ENCODE measurements at regions not wholly inside any gene's neighbourhood (a gene's known extent, or its start where the extent isn't known, plus 50 kb on each side); places are given as distances from the start of the nearest gene placed in this dataset.
"Not testable (repeated sequence)": the region's sequence is repeated elsewhere in the genome, so short reads cannot be mapped to it uniquely, and the experiment has no call there.

GRCh38 chrY:17511984-17512383 is 368.0 kb downstream of the CDY2B start:
- H3K79me2 ChIP-seq (ENCODE audit: insufficient read depth, low read length); H3K9ac ChIP-seq (ENCODE audit: low read length); RAD21 ChIA-PET (ENCODE audit: low non-redundant PET in 1 of 2, low total read pairs in 2 of 2, uncharacterized antibody in 2 of 2, unreplicated experiment in 2 of 2); H3K27me3 ChIP-seq (ENCODE audit: insufficient read depth, low read length); H3K9me2 ChIP-seq (ENCODE audit: insufficient read depth); ATAC-seq; intact Hi-C loops (cut with micrococcal nuclease); H3K36me3 ChIP-seq (ENCODE audit: control insufficient read depth in 1 of 2, insufficient read depth in 2 of 2, low read length in 2 of 2); H3K4me2 ChIP-seq (ENCODE audit: low read length); H3K4me1 ChIP-seq (ENCODE audit: control insufficient read depth in 1 of 2, insufficient read depth in 2 of 2, low read length in 2 of 2); DNase-seq (ENCODE audit: low read depth, low spot score); CTCF ChIA-PET; H4K20me1 ChIP-seq (ENCODE audit: insufficient read depth); H3K9me3 ChIP-seq (ENCODE audit: control insufficient read depth in 1 of 2, insufficient read depth in 1 of 2, low read depth in 1 of 2, low read length in 2 of 2); BruUV-seq (replicated peaks); H3K4me3 ChIP-seq (replicated peaks in 1 of 2; ENCODE audit: low read depth in 1 of 2, low read length in 2 of 2); H2AFZ ChIP-seq (ENCODE audit: low read depth, low read length, poor library complexity, severe bottlenecking); POLR2A ChIA-PET; H3K27ac ChIP-seq (ENCODE audit: low read depth, low read length): not testable (repeated sequence)

GRCh38 chrY:17511476-17511875 is 368.5 kb downstream of the CDY2B start:
- H3K36me3 ChIP-seq (ENCODE audit: control insufficient read depth in 1 of 2, insufficient read depth in 2 of 2, low read length in 2 of 2); H3K27me3 ChIP-seq (ENCODE audit: insufficient read depth, low read length); H4K20me1 ChIP-seq (ENCODE audit: insufficient read depth); H3K4me1 ChIP-seq (ENCODE audit: control insufficient read depth in 1 of 2, insufficient read depth in 2 of 2, low read length in 2 of 2); H3K4me2 ChIP-seq (ENCODE audit: low read length); H3K79me2 ChIP-seq (ENCODE audit: insufficient read depth, low read length); H3K9ac ChIP-seq (ENCODE audit: low read length); H2AFZ ChIP-seq (ENCODE audit: low read depth, low read length, poor library complexity, severe bottlenecking); intact Hi-C loops (cut with micrococcal nuclease); CTCF ChIA-PET; H3K9me3 ChIP-seq (ENCODE audit: control insufficient read depth in 1 of 2, insufficient read depth in 1 of 2, low read depth in 1 of 2, low read length in 2 of 2); H3K9me2 ChIP-seq (ENCODE audit: insufficient read depth); H3K27ac ChIP-seq (ENCODE audit: low read depth, low read length); BruUV-seq (replicated peaks); H3K4me3 ChIP-seq (replicated peaks in 1 of 2; ENCODE audit: low read depth in 1 of 2, low read length in 2 of 2); RAD21 ChIA-PET (ENCODE audit: low non-redundant PET in 1 of 2, low total read pairs in 2 of 2, uncharacterized antibody in 2 of 2, unreplicated experiment in 2 of 2); POLR2A ChIA-PET; ATAC-seq; DNase-seq (ENCODE audit: low read depth, low spot score): not testable (repeated sequence)

- H4K20me1 ChIP-seq (ENCODE audit: insufficient read depth); H3K27me3 ChIP-seq (ENCODE audit: insufficient read depth, low read length); H3K27ac ChIP-seq (ENCODE audit: low read depth, low read length); H2AFZ ChIP-seq (ENCODE audit: low read depth, low read length, poor library complexity, severe bottlenecking); intact Hi-C loops (cut with micrococcal nuclease); DNase-seq (ENCODE audit: low read depth, low spot score); H3K4me2 ChIP-seq (ENCODE audit: low read length); ATAC-seq; BruUV-seq (replicated peaks); H3K36me3 ChIP-seq (ENCODE audit: control insufficient read depth in 1 of 2, insufficient read depth in 2 of 2, low read length in 2 of 2); H3K79me2 ChIP-seq (ENCODE audit: insufficient read depth, low read length); RAD21 ChIA-PET (ENCODE audit: low non-redundant PET in 1 of 2, low total read pairs in 2 of 2, uncharacterized antibody in 2 of 2, unreplicated experiment in 2 of 2); H3K4me1 ChIP-seq (ENCODE audit: control insufficient read depth in 1 of 2, insufficient read depth in 2 of 2, low read length in 2 of 2); H3K9ac ChIP-seq (ENCODE audit: low read length); CTCF ChIA-PET; POLR2A ChIA-PET; H3K4me3 ChIP-seq (replicated peaks in 1 of 2; ENCODE audit: low read depth in 1 of 2, low read length in 2 of 2); H3K9me2 ChIP-seq (ENCODE audit: insufficient read depth); H3K9me3 ChIP-seq (ENCODE audit: control insufficient read depth in 1 of 2, insufficient read depth in 1 of 2, low read depth in 1 of 2, low read length in 2 of 2): not testable (repeated sequence)
Observed at GRCh38 chrY:17505834-17506233, 374.2 kb downstream of the CDY2B start.

GRCh38 chrY:17484763-17485162 is 395.3 kb downstream of the CDY2B start:
- H3K36me3 ChIP-seq (ENCODE audit: control insufficient read depth in 1 of 2, insufficient read depth in 2 of 2, low read length in 2 of 2); H4K20me1 ChIP-seq (ENCODE audit: insufficient read depth); H3K27ac ChIP-seq (ENCODE audit: low read depth, low read length); H3K4me2 ChIP-seq (ENCODE audit: low read length); DNase-seq (ENCODE audit: low read depth, low spot score); H3K9ac ChIP-seq (ENCODE audit: low read length); H3K27me3 ChIP-seq (ENCODE audit: insufficient read depth, low read length); POLR2A ChIA-PET; intact Hi-C loops (cut with micrococcal nuclease); H3K4me3 ChIP-seq (replicated peaks in 1 of 2; ENCODE audit: low read depth in 1 of 2, low read length in 2 of 2); H3K4me1 ChIP-seq (ENCODE audit: control insufficient read depth in 1 of 2, insufficient read depth in 2 of 2, low read length in 2 of 2); CTCF ChIA-PET; ATAC-seq; H3K79me2 ChIP-seq (ENCODE audit: insufficient read depth, low read length); RAD21 ChIA-PET (ENCODE audit: low non-redundant PET in 1 of 2, low total read pairs in 2 of 2, uncharacterized antibody in 2 of 2, unreplicated experiment in 2 of 2); H3K9me2 ChIP-seq (ENCODE audit: insufficient read depth); H2AFZ ChIP-seq (ENCODE audit: low read depth, low read length, poor library complexity, severe bottlenecking); H3K9me3 ChIP-seq (ENCODE audit: control insufficient read depth in 1 of 2, insufficient read depth in 1 of 2, low read depth in 1 of 2, low read length in 2 of 2); BruUV-seq (replicated peaks): not testable (repeated sequence)

GRCh38 chrY:17484157-17484556 is 395.9 kb downstream of the CDY2B start:
- DNase-seq (ENCODE audit: low read depth, low spot score); H3K4me1 ChIP-seq (ENCODE audit: control insufficient read depth in 1 of 2, insufficient read depth in 2 of 2, low read length in 2 of 2); ATAC-seq; H3K36me3 ChIP-seq (ENCODE audit: control insufficient read depth in 1 of 2, insufficient read depth in 2 of 2, low read length in 2 of 2); H3K4me3 ChIP-seq (replicated peaks in 1 of 2; ENCODE audit: low read depth in 1 of 2, low read length in 2 of 2); H3K9me3 ChIP-seq (ENCODE audit: control insufficient read depth in 1 of 2, insufficient read depth in 1 of 2, low read depth in 1 of 2, low read length in 2 of 2); H3K27me3 ChIP-seq (ENCODE audit: insufficient read depth, low read length); H4K20me1 ChIP-seq (ENCODE audit: insufficient read depth); H3K79me2 ChIP-seq (ENCODE audit: insufficient read depth, low read length); H3K27ac ChIP-seq (ENCODE audit: low read depth, low read length); H3K9me2 ChIP-seq (ENCODE audit: insufficient read depth); BruUV-seq (replicated peaks); H3K4me2 ChIP-seq (ENCODE audit: low read length); CTCF ChIA-PET; H2AFZ ChIP-seq (ENCODE audit: low read depth, low read length, poor library complexity, severe bottlenecking); H3K9ac ChIP-seq (ENCODE audit: low read length); intact Hi-C loops (cut with micrococcal nuclease); RAD21 ChIA-PET (ENCODE audit: low non-redundant PET in 1 of 2, low total read pairs in 2 of 2, uncharacterized antibody in 2 of 2, unreplicated experiment in 2 of 2); POLR2A ChIA-PET: not testable (repeated sequence)
